HepG2 (cell line): ENCODE measurements at regions not wholly inside any gene's neighbourhood (a gene's known extent, or its start where the extent isn't known, plus 50 kb on each side); places are given as distances from the start of the nearest gene placed in this dataset.

Experiments used
- ATAC-seq: fragments of 200-7000 bp; cut with Tn5 transposase; 3 replicates; pipeline ENCODE4 v1.9.1; 2020; ENCODE audit warnings: mild to moderate bottlenecking, moderate library complexity
- BruUV-seq: library from RNA; stranded (reverse); fragments of 400-500 nt; replicated peaks from 2 replicates; lab custom pipeline; 2021; lab: Mats Ljungman, UMichigan
- CTCF ChIA-PET: fragments of 300-600 bp; formaldehyde crosslinking; extraction: SDS; loops from one replicate; lab custom pipeline; 2021; ENCODE audit warnings: low total read pairs, inconsistent platforms, low intra/inter-chr PET ratio; lab: Yijun Ruan, JAX
- POLR2A ChIA-PET: fragments of 350-600 bp; sonication (Branson Sonifier 250); formaldehyde crosslinking; loops from one replicate; lab custom pipeline; 2020; ENCODE audit warnings: antibody characterized with exemption, inconsistent platforms; lab: Yijun Ruan, JAX
- DNase-seq: peaks from one replicate; pipeline ENCODE4 v3.0.0-alpha.2; 2015; ENCODE audit warnings: low spot score
- FAIRE-seq: peaks from 3 replicates; lab custom pipeline; 2011; peaks lifted over from hg19 to GRCh38; lab: Jason Lieb, UNC
- H2AFZ ChIP-seq: one replicate; pipeline ENCODE4 v1.6.1; 2011; ENCODE audit warnings: low read length, inconsistent platforms
- H3K27ac ChIP-seq: fragments of 300-600 bp; 3 replicates; pipeline ENCODE4 v1.8.0; 2011; ENCODE audit warnings: mixed run types, mild to moderate bottlenecking, mixed read lengths, low read length, inconsistent platforms; ENCODE audit not compliant: insufficient read depth; ENCODE audit errors: extremely low read length
- H3K27me3 ChIP-seq, 2 experiments: fragments of 200-600 bp in 1 of 2; 2 replicates in 1 of 2; 3 replicates in 1 of 2; pipeline versions ENCODE4 v1.6.0 to v1.8.0; 2011; ENCODE audit warnings: low read length in 2 of 2, mild to moderate bottlenecking in 2 of 2, moderate library complexity in 2 of 2, inconsistent platforms in 1 of 2; ENCODE audit not compliant: insufficient read depth in 2 of 2, control insufficient read depth in 1 of 2
- H3K36me3 ChIP-seq, 2 experiments: fragments of 200-600 bp in 1 of 2; replicated peaks in 1 of 2; 2 replicates in 1 of 2; 3 replicates in 1 of 2; pipeline versions ENCODE4 v1.5.1 to v1.8.0; 2011; ENCODE audit warnings: low read length in 2 of 2, inconsistent platforms in 1 of 2; ENCODE audit not compliant: insufficient read depth in 2 of 2, control insufficient read depth in 1 of 2
- H3K4me1 ChIP-seq: 2 replicates; pipeline ENCODE4 v1.5.1; 2012; ENCODE audit warnings: low read length, inconsistent platforms; ENCODE audit not compliant: insufficient read depth
- H3K4me2 ChIP-seq: 2 replicates; pipeline ENCODE4 v1.6.0; 2011; ENCODE audit warnings: low read depth, low read length, inconsistent platforms
- H3K4me3 ChIP-seq, 3 experiments: fragments of 200-600 bp in 1 of 3; sonication (generic), shearing (Covaris generic) in 1 of 3; replicated peaks in 1 of 3; 2 replicates each; pipeline ENCODE4 v1.5.1; 2011 to 2016; ENCODE audit warnings: low read length in 3 of 3, inconsistent platforms in 2 of 3, low read depth in 2 of 3, mild to moderate bottlenecking in 2 of 3, control low read depth in 1 of 3, mixed read lengths in 1 of 3; ENCODE audit not compliant: insufficient read depth in 1 of 3
- H3K79me2 ChIP-seq: one replicate; pipeline ENCODE4 v1.6.1; 2011; ENCODE audit warnings: low read length, inconsistent platforms; ENCODE audit not compliant: insufficient read depth
- H3K9ac ChIP-seq: 2 replicates; pipeline ENCODE4 v1.6.0; 2011; ENCODE audit warnings: mild to moderate bottlenecking, low read depth, low read length, inconsistent platforms; ENCODE audit not compliant: insufficient read depth
- H3K9me3 ChIP-seq: 2 replicates; pipeline ENCODE4 v1.5.1; 2012; ENCODE audit warnings: mild to moderate bottlenecking, low read length
- H4K20me1 ChIP-seq: 2 replicates; pipeline ENCODE4 v1.6.0; 2011; ENCODE audit warnings: inconsistent platforms, mild to moderate bottlenecking, low read length, moderate library complexity; ENCODE audit not compliant: insufficient read depth
- FOXA3 ChIP-seq: IDR thresholded peaks from 2 replicates; pipeline ENCODE4 v1.6.1; 2016; ENCODE audit warnings: missing genetic modification reagents, missing compliant biosample characterization
- NPAS2 ChIP-seq: sonication (generic); formaldehyde crosslinking; IDR thresholded peaks from 2 replicates; pipeline ENCODE4 v1.8.0; 2022; ENCODE audit warnings: mild to moderate bottlenecking, missing genetic modification reagents, borderline replicate concordance
- PHF21A ChIP-seq: sonication (generic); formaldehyde crosslinking; IDR thresholded peaks from 2 replicates; pipeline ENCODE4 v1.5.0; 2020; ENCODE audit warnings: mild to moderate bottlenecking, missing genetic modification reagents
- ZBTB3 ChIP-seq: sonication (generic); formaldehyde crosslinking; IDR thresholded peaks from 2 replicates; pipeline ENCODE4 v1.4.0; 2020; ENCODE audit warnings: low read depth, mild to moderate bottlenecking, moderate library complexity, missing genetic modification reagents, borderline replicate concordance
- ZC3H4 ChIP-seq: sonication (generic); formaldehyde crosslinking; IDR thresholded peaks from 2 replicates; pipeline ENCODE4 v1.4.0; 2020; ENCODE audit warnings: missing genetic modification reagents, borderline replicate concordance
- ZNF235 ChIP-seq: sonication (generic); formaldehyde crosslinking; IDR thresholded peaks from 2 replicates; pipeline ENCODE4 v1.8.1; 2023; ENCODE audit warnings: mild to moderate bottlenecking, missing genetic modification reagents, borderline replicate concordance
- ZNF616 ChIP-seq: sonication (generic); formaldehyde crosslinking; IDR thresholded peaks from 2 replicates; pipeline ENCODE4 v1.5.0; 2020; ENCODE audit warnings: low read depth, mild to moderate bottlenecking, missing genetic modification reagents
- ZNF629 ChIP-seq: sonication (generic); formaldehyde crosslinking; conservative IDR thresholded peaks from 2 replicates; pipeline ENCODE4 v1.5.0; 2020; ENCODE audit warnings: missing genetic modification reagents
- ZNF781 ChIP-seq: sonication (generic); formaldehyde crosslinking; IDR thresholded peaks from 2 replicates; pipeline ENCODE4 v1.5.1; 2020; ENCODE audit warnings: borderline replicate concordance, mild to moderate bottlenecking, missing genetic modification reagents; ENCODE audit errors: not compliant biosample characterization
- WGBS: methylation state at CpG from one replicate; pipeline ENCODE4 v1.1.6; 2017; ENCODE audit warnings: low lambda C conversion rate; 5-methylcytosine and 5-hydroxymethylcytosine counted together
- in situ Hi-C: cut with HindIII; loops from 2 replicates; pipeline ENCODE4 v1.10.0; 2017; ENCODE audit warnings: low pct_unique_long_range_greater_than_20kb; ENCODE audit not compliant: extremely low pct_ligation_motif_present
- intact Hi-C: fragments of 100-400 bp; cut with micrococcal nuclease; formaldehyde crosslinking; loops from one replicate; pipeline ENCODE4 v1.10.0; 2022; ENCODE audit not compliant: unreplicated experiment
- TF ChIP-seq, protein P1 (sequence below): sonication (generic); formaldehyde crosslinking; IDR thresholded peaks from 2 replicates; pipeline ENCODE4 v1.9.0; 2021; ENCODE audit warnings: missing genetic modification reagents, mild to moderate bottlenecking, borderline replicate concordance
- TF ChIP-seq, protein P2 (sequence below): sonication (generic); formaldehyde crosslinking; IDR thresholded peaks from 2 replicates; pipeline ENCODE4 v1.8.0; 2022; ENCODE audit warnings: missing genetic modification reagents, mild to moderate bottlenecking, inconsistent platforms, borderline replicate concordance

DNA sequence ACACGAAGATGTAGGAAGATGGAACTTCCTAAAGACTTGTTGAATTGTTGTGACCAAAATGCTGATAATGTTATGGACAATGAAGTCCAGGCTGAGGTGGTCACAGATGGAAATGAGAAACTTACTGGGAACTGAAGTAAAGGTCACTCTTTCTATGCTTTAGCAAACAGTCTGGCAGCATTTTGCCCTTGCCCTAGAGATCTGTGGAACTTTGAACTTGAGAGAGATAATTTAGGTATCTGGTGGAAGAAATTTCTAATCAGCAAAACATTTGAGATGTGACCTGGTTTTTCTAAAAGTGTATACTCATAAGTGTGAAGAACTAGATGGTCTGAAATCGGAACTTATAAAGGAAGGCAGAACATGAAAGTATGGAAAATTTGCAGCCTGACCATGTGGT is 1785.9 kb downstream of the PCDH7 start:
- intact Hi-C loops: no loop called here
- Histone ChIP-seq H3K36me3 (no peaks in the 10 kb centered on the region), H3K4me1 (no peaks in the 10 kb centered on the region), H3K4me3 (no peak overlapping the region), H3K4me2 (no peak overlapping the region), H2AFZ (no peak overlapping the region), H3K79me2 (no peaks in the 10 kb centered on the region), H3K27me3 (no peaks in the 10 kb centered on the region), H3K9ac (no peak overlapping the region), H4K20me1 (no peaks in the 10 kb centered on the region), H3K9me3 (no peaks in the 10 kb centered on the region), H3K27ac (no peak overlapping the region)
- WGBS: 5% methylated on average over 2 of the region's 2 CpGs
- TF ChIP-seq ZNF616 (CRISPR knock-in tag) (no peak), ZBTB3 (no peak), NPAS2 (no peak), ZNF235 (CRISPR knock-in tag) (no peak), ZNF781 (no peak), ZC3H4 (CRISPR knock-in tag) (no peak), PHF21A (CRISPR knock-in tag) (no peak), FOXA3 (CRISPR knock-in tag) (no peak), ZNF629 (no peak)
- TF ChIP-seq, protein P1, sequence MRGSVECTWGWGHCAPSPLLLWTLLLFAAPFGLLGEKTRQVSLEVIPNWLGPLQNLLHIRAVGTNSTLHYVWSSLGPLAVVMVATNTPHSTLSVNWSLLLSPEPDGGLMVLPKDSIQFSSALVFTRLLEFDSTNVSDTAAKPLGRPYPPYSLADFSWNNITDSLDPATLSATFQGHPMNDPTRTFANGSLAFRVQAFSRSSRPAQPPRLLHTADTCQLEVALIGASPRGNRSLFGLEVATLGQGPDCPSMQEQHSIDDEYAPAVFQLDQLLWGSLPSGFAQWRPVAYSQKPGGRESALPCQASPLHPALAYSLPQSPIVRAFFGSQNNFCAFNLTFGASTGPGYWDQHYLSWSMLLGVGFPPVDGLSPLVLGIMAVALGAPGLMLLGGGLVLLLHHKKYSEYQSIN (CRISPR knock-in tag): no peak
- TF ChIP-seq, protein P2, sequence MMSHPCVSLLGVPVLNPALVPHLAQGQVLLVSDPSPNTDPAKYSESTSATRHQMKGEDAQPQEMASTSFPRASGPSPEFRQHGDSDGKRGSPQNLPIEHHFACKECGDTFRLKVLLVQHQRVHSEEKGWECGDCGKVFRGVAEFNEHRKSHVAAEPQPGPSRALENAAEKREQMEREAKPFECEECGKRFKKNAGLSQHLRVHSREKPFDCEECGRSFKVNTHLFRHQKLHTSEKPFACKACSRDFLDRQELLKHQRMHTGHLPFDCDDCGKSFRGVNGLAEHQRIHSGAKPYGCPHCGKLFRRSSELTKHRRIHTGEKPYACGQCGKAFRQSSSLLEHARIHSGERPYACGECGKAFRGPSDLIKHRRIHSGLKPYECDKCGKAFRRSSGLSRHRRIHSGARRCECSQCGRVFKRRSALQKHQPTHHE: no peak
- ATAC-seq: no peak
- FAIRE-seq: no peak
- ChIA-PET CTCF (no interaction called here), POLR2A (no interaction called here)
- in situ Hi-C loops: no loop called here
- no TSS peak for BruUV-seq
- DNase-seq: no peak
